GM10248 (cell line): ENCODE measurements at regions not wholly inside any gene's neighbourhood (a gene's known extent, or its start where the extent isn't known, plus 50 kb on each side); places are given as distances from the start of the nearest gene placed in this dataset.

Experiments used
- CTCF ChIA-PET: fragments of 300-600 bp; sonication (Branson Sonifier 250); formaldehyde crosslinking; extraction: SDS; loops from one replicate; lab custom pipeline; 2021; ENCODE audit warnings: antibody characterized with exemption; lab: Yijun Ruan, JAX
- POLR2A ChIA-PET: fragments of 350-650 bp; sonication (Branson Sonifier 250); formaldehyde crosslinking; extraction: SDS; loops from one replicate; lab custom pipeline; 2020; ENCODE audit warnings: antibody characterized with exemption; lab: Yijun Ruan, JAX
- DNase-seq: peaks from one replicate; pipeline ENCODE4 v3.0.0; 2012; ENCODE audit errors: extremely low spot score
- CTCF ChIP-seq: IDR thresholded peaks from 2 replicates; pipeline ENCODE4 v1.5.1; 2012; ENCODE audit warnings: mild to moderate bottlenecking, low read depth; ENCODE audit errors: extremely low read depth, missing control alignments, control extremely low read depth

- no peak for DNase-seq
- TF ChIP-seq CTCF, result no peak
- ChIA-PET POLR2A (no interaction called here), CTCF (interaction anchor here (2.0 kb wide), 1 partner anchor 12 kb away, joined by 6 read pairs; no protein-coding TSS in a partner anchor)
Measured at GRCh38 chr6:131400779-131401496, 172.1 kb upstream of the ARG1 start.

DNA sequence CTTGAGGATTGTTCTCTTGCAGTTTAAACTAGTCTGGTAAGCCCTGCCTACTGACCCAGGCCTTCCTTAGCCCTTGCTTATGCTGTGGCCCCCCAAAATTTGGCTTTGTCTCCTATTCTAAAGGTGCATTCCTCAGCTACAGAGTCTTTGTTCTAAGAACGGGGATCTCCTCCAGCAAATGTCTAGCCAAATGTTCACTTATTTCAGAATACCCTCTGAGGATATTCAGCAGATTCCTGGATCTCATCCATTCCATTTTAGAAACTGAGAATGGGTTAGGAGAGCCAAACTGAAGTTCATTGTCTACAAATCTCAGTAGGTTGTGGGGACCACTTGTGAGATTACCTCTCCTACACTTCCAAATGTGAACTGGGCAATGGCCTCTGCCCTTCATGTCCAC is 164.2 kb upstream of the ARG1 start:
- CTCF ChIA-PET, result no interaction called here
- no peak for DNase-seq
- POLR2A ChIA-PET, result no interaction called here
- no peak for TF ChIP-seq CTCF

GRCh38 chr6:131410785-131411184 is 162.2 kb upstream of the ARG1 start:
- no peak for TF ChIP-seq CTCF
- ChIA-PET CTCF (no interaction called here), POLR2A (no interaction called here)
- no peak for DNase-seq

- CTCF ChIA-PET, result interaction anchor here (0.9 kb wide), 1 partner anchor 15 kb away, joined by 3 read pairs; no protein-coding TSS in a partner anchor
- TF ChIP-seq CTCF, result no peak
- DNase-seq, result no peak
- POLR2A ChIA-PET, result no interaction called here
Measured at GRCh38 chr6:131412960-131413830, 159.8 kb upstream of the ARG1 start.

- TF ChIP-seq CTCF, result no peak
- CTCF ChIA-PET, result interaction anchor here (0.9 kb wide), 1 partner anchor 15 kb away, joined by 3 read pairs; no protein-coding TSS in a partner anchor
- no peak for DNase-seq
- POLR2A ChIA-PET, result no interaction called here
Measured at GRCh38 chr6:131413831-131414191, 159.2 kb upstream of the ARG1 start.

- TF ChIP-seq CTCF, result no peak
- POLR2A ChIA-PET, result no interaction called here
- CTCF ChIA-PET, result no interaction called here
- no peak for DNase-seq
Measured at GRCh38 chr6:131414956-131415355, 158.1 kb upstream of the ARG1 start.
